Activated naive CD8-positive, alpha-beta T cell treated with anti-CD3 and anti-CD28 coated beads, Interleukin-2, amount 50 U/mL, for 24 hours (primary cell): ENCODE measurements at regions not wholly inside any gene's neighbourhood (a gene's known extent, or its start where the extent isn't known, plus 50 kb on each side); places are given as distances from the start of the nearest gene placed in this dataset.
"Not testable (repeated sequence)": the region's sequence is repeated elsewhere in the genome, so short reads cannot be mapped to it uniquely, and the experiment has no call there.

ENCODE experiments used
- ATAC-seq: fragments of 150-1000 bp; cut with Tn5 transposase; one replicate; pipeline ENCODE4 v1.10.0; 2021
- DNase-seq: peaks from one replicate; pipeline ENCODE4 v3.0.0; 2021
- H3K27ac Mint-ChIP-seq: one replicate; pipeline ENCODE4 v1.8.0; 2021; ENCODE audit warnings: mild to moderate bottlenecking, mixed read lengths
- H3K27me3 Mint-ChIP-seq: one replicate; pipeline ENCODE4 v1.8.0; 2021; ENCODE audit warnings: mixed read lengths
- H3K36me3 Mint-ChIP-seq: one replicate; pipeline ENCODE4 v1.8.0; 2021; ENCODE audit warnings: low read depth, mixed read lengths
- H3K4me1 Mint-ChIP-seq: one replicate; pipeline ENCODE4 v1.8.0; 2021; ENCODE audit warnings: mixed read lengths
- H3K4me3 Mint-ChIP-seq: one replicate; pipeline ENCODE4 v1.8.0; 2021; ENCODE audit warnings: mild to moderate bottlenecking, moderate library complexity, mixed read lengths
- H3K9me3 Mint-ChIP-seq: one replicate; pipeline ENCODE4 v1.8.0; 2021; ENCODE audit warnings: mixed read lengths

- not testable (repeated sequence) for ATAC-seq, H3K9me3 Mint-ChIP-seq
- H3K27me3 Mint-ChIP-seq, result peaks cover 25% of the 10 kb centered on the region
Observed at GRCh38 chr4:3625286-3625875, 93.2 kb upstream of the LRPAP1 start.

DNA sequence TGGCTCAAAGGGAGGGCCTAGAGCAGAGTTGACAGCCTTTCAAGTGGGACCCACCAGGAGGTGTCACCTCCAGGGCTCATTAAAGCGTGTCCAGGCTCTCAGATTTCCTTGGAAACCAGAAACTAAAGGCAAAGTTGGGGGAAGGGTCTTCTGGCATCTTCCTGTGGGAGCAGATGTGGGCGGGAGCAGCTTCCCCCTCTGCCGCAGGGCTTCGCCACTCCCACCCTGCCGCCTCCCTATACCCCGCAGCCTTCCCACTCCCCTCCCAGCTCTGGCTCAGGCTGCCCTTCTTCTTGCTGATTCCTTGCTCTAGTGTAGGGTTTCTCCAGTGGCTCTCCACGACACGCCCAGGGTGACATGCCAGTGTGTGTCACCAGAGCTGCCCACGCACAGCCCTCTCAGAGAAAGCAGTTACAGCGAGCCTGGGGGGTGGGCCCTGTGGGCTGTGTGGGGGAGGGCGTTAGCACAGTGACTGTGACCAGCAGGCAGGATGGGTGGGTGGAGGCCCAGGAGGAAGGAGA, 91.6 kb upstream of the LRPAP1 start:
- not testable (repeated sequence) for DNase-seq, H3K27ac Mint-ChIP-seq, H3K4me1 Mint-ChIP-seq, H3K4me3 Mint-ChIP-seq, H3K36me3 Mint-ChIP-seq, ATAC-seq, H3K9me3 Mint-ChIP-seq
- H3K27me3 Mint-ChIP-seq, result peaks cover 22% of the 10 kb centered on the region

More at GRCh38 chr4:3625286-3625875, 93.2 kb upstream of the LRPAP1 start:
- H3K4me3 Mint-ChIP-seq, H3K27ac Mint-ChIP-seq, H3K36me3 Mint-ChIP-seq, H3K4me1 Mint-ChIP-seq, DNase-seq: not testable (repeated sequence)

- Mint-ChIP-seq H3K4me3 (no peak overlapping the region), H3K4me1 (peaks cover 2% of the 10 kb centered on the region), H3K36me3 (no peaks in the 10 kb centered on the region), H3K27ac (no peak overlapping the region), H3K27me3 (peaks cover 26% of the 10 kb centered on the region), H3K9me3 (no peaks in the 10 kb centered on the region)
- no peak for ATAC-seq
- DNase-seq, result no peak
Observed at GRCh38 chr4:3623106-3623505, 90.9 kb upstream of the LRPAP1 start.

DNA sequence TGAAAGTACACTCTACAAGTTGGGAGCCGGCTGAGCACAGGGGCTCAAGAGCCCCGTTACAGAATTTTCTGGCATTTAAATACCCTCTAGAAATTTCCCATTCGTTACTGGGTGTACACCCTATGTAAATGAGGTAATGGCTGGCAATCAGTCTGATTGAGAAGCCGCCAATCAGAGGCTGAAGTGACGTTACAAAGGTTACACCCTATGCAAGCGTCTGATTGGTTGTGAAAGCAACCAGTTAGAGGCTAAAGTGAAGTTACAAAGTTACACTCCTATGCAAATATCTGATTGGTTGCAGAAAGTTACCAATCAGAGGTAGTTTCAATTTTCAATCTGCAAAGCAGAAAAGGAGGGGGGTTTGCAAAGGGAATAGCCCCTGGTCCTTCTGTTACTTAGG, 88.1 kb upstream of the LRPAP1 start:
- H3K9me3 Mint-ChIP-seq, ATAC-seq, H3K4me1 Mint-ChIP-seq, H3K36me3 Mint-ChIP-seq, DNase-seq, H3K4me3 Mint-ChIP-seq, H3K27ac Mint-ChIP-seq: not testable (repeated sequence)
- peaks cover 28% of the 10 kb centered on the region for H3K27me3 Mint-ChIP-seq

DNA sequence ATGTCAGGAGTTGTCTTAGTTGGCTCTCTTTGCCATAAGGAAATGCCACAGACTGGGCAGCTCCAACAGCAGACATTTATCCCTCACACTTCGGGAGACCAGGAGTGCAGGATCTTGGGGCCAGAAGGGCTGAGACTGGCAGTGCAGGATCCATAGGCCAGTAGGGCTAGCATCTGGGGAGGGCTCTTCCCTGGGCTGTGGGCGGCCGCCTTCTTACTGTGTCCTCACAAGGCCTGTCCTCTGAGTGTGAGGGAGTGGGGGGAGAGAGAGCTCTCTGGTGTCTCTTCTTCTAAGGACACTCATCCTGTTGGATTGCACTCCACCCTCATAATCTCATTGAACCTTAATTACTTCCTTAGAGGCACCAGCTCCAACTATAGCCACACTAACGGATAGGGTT, 87.5 kb upstream of the LRPAP1 start:
- H3K4me1 Mint-ChIP-seq, H3K4me3 Mint-ChIP-seq, H3K36me3 Mint-ChIP-seq, H3K9me3 Mint-ChIP-seq, DNase-seq, ATAC-seq, H3K27ac Mint-ChIP-seq: not testable (repeated sequence)
- peaks cover 21% of the 10 kb centered on the region for H3K27me3 Mint-ChIP-seq

- not testable (repeated sequence) for H3K9me3 Mint-ChIP-seq, DNase-seq, H3K4me3 Mint-ChIP-seq, H3K36me3 Mint-ChIP-seq, H3K27ac Mint-ChIP-seq, H3K4me1 Mint-ChIP-seq, ATAC-seq
- peaks cover 17% of the 10 kb centered on the region for H3K27me3 Mint-ChIP-seq
Observed at GRCh38 chr4:3618341-3618740, 86.1 kb upstream of the LRPAP1 start.

DNA sequence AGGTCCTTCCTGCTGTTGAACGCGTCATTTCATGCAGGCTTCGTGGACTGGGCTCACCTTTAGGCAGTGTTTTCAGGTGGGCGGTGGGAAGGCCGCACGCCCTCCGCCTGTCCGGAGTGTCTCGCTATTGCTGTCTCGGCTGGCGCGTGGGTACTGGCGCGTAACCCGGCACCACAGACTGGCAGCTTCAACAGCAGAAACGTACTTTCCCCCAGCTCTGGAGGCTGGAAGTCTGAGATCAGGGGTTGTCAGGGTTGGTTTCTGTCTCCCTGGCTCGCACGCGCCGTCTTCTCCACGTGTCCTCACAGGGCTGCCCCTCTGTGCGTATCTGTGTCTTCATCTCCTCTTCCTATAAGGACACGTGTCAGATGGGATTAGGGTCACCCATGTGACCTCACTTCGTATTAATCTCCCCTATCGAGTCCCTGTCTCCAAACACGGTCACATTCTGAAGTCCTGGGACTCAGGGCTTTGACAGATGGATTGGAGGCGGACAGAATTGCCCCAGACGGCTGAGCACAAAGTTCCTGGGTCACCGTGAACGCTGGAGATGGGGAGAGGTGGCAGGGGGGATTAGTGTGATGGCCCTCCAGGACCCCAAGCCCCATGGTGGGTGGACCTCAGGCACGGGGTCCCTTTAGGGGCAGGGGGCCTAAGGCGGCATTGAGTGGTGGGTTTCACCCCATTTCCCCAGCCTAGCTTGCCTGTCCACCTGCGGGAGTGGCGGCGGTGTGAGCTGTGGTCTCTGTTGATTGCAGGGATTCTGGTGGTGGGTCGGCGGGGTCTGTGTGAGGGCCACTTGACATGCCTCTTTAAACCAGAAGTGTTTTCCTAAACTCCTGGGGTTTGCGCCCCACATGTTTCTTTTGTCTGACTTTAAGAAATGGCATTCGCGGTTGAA, 83.4 kb upstream of the LRPAP1 start:
- no peak overlapping the region for H3K4me3 Mint-ChIP-seq
- peaks cover 2% of the 10 kb centered on the region for H3K4me1 Mint-ChIP-seq
- peaks cover 4% of the 10 kb centered on the region for H3K9me3 Mint-ChIP-seq
- DNase-seq (no peak), ATAC-seq (no peak)
- no peak overlapping the region for H3K27ac Mint-ChIP-seq
- H3K36me3 Mint-ChIP-seq, result no peaks in the 10 kb centered on the region
- H3K27me3 Mint-ChIP-seq, result peaks cover 12% of the 10 kb centered on the region

GRCh38 chr4:3614731-3614980, 82.4 kb upstream of the LRPAP1 start:
- no peak for ATAC-seq
- Mint-ChIP-seq H3K27ac (no peak overlapping the region), H3K4me3 (no peak overlapping the region), H3K4me1 (no peaks in the 10 kb centered on the region), H3K9me3 (peaks cover 4% of the 10 kb centered on the region), H3K36me3 (no peaks in the 10 kb centered on the region), H3K27me3 (peaks cover 12% of the 10 kb centered on the region)
- no peak for DNase-seq

DNA sequence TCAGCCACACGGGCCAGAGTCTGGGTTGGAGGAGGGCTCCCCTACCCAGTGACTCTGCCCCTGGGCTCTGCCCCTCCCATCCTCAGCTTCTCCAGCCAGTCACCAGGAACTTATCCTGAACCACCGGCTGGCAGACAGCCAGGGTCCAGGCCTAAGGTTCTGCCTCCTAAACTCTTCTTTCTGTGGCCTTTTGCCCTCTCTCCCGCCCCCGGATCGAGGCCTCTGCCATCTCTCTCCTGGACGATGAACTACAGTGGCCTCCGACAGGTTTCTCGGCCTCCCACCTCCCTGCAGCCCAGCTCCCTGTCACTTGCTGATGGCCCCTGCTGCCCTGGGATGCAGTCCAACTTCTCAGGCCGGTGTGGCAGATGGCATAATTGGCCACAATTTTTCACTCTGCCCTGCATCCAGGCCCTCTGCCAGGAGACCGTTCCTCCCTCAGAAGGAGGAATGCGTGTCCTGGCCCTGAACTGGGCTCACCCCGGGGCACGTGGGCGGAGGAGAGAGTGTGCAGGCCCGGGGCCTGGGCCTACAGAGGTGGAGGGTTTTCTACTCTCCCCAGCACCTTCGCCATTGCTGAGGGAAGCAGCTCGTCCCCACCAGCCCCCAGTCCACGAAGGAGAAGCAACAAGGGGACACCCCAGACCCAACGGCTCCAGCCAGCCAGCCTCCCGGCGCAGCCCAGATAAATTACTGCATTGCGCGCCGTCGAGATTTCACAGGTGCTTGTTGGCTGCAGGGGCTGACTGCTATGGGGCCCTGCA, 81.9 kb upstream of the LRPAP1 start:
- Mint-ChIP-seq H3K27ac (no peak overlapping the region), H3K36me3 (no peaks in the 10 kb centered on the region), H3K9me3 (peaks cover 4% of the 10 kb centered on the region), H3K27me3 (peaks cover 12% of the 10 kb centered on the region), H3K4me3 (no peak overlapping the region), H3K4me1 (no peaks in the 10 kb centered on the region)
- DNase-seq (no peak), ATAC-seq (no peak)

DNA sequence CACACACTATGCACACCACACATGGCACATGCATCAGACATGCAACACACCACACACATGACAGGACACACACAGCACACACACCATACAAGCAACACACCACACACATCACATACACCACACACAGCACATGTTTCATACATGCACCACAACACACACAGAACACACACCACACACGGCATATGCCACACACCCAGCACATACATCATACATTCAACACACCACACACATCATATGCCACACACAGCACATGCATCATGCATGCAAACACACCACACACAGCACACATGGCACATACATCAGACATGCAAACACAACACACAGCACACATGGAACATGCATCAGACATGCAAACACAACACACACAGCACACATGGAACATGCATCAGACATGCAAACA, 80.7 kb upstream of the LRPAP1 start:
- DNase-seq (no peak), ATAC-seq (no peak)
- H3K4me3 Mint-ChIP-seq, result no peak overlapping the region
- H3K27ac Mint-ChIP-seq, result no peak overlapping the region
- H3K9me3 Mint-ChIP-seq, result peaks cover 4% of the 10 kb centered on the region
- no peaks in the 10 kb centered on the region for H3K36me3 Mint-ChIP-seq
- H3K4me1 Mint-ChIP-seq, result no peaks in the 10 kb centered on the region
- H3K27me3 Mint-ChIP-seq, result peaks cover 3% of the 10 kb centered on the region

DNA sequence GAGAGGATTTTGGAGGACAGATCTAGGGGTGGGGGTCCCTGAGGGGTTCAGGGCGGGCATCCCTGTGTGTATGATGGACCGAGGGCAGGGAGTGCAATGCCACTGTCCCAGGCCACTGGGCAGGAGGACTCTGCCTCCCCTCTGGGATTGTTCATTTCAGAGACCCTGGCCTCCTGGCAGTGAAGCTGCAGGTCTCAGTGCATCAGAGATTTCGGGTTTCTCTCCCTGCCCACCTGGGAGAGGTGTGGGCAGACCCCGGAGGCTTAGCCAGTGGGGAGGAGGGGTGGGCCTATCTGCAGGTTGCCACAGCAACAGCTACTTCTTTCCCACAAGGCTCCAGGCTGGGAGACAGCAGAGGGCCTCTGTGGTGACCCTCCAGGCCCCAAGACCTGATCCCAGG, 80.1 kb upstream of the LRPAP1 start:
- no peaks in the 10 kb centered on the region for H3K36me3 Mint-ChIP-seq
- no peak for ATAC-seq
- H3K27me3 Mint-ChIP-seq, result no peaks in the 10 kb centered on the region
- no peaks in the 10 kb centered on the region for H3K4me1 Mint-ChIP-seq
- H3K9me3 Mint-ChIP-seq, result peaks cover 4% of the 10 kb centered on the region
- no peak overlapping the region for H3K4me3 Mint-ChIP-seq
- DNase-seq, result no peak
- H3K27ac Mint-ChIP-seq, result no peak overlapping the region

GRCh38 chr4:3611778-3612177, 79.6 kb upstream of the LRPAP1 start:
- no peaks in the 10 kb centered on the region for H3K4me1 Mint-ChIP-seq
- H3K27ac Mint-ChIP-seq, result no peak overlapping the region
- peaks cover 4% of the 10 kb centered on the region for H3K9me3 Mint-ChIP-seq
- ATAC-seq, result no peak
- DNase-seq, result no peak
- H3K27me3 Mint-ChIP-seq, result no peaks in the 10 kb centered on the region
- no peaks in the 10 kb centered on the region for H3K36me3 Mint-ChIP-seq
- no peak overlapping the region for H3K4me3 Mint-ChIP-seq

- H3K27me3 Mint-ChIP-seq, H3K27ac Mint-ChIP-seq, H3K36me3 Mint-ChIP-seq: not testable (repeated sequence)
Observed at GRCh38 chr4:3610851-3611250, 78.6 kb upstream of the LRPAP1 start.

GRCh38 chr4:3609905-3610304, 77.7 kb upstream of the LRPAP1 start:
- not testable (repeated sequence) for H3K27me3 Mint-ChIP-seq, DNase-seq, H3K4me3 Mint-ChIP-seq, H3K9me3 Mint-ChIP-seq, ATAC-seq, H3K27ac Mint-ChIP-seq, H3K36me3 Mint-ChIP-seq, H3K4me1 Mint-ChIP-seq

More at GRCh38 chr4:3610851-3611250, 78.6 kb upstream of the LRPAP1 start:
- not testable (repeated sequence) for H3K9me3 Mint-ChIP-seq, H3K4me3 Mint-ChIP-seq, DNase-seq, H3K4me1 Mint-ChIP-seq, ATAC-seq
